SK-N-SH (cell line): ENCODE measurements at regions not wholly inside any gene's neighbourhood (a gene's known extent, or its start where the extent isn't known, plus 50 kb on each side); places are given as distances from the start of the nearest gene placed in this dataset.

Experiments
- EP300 ChIP-seq, 2 experiments: IDR thresholded peaks; 2 replicates each; pipeline versions ENCODE4 v1.4.0 to v1.6.1; 2012; ENCODE audit warnings: borderline replicate concordance in 1 of 2, low read depth in 1 of 2, low read length in 1 of 2
- GATA2 ChIP-seq: sonication (generic); formaldehyde crosslinking; IDR thresholded peaks from 2 replicates; pipeline ENCODE4 v1.5.0; 2020; ENCODE audit warnings: mild to moderate bottlenecking, missing genetic modification reagents
- MXI1 ChIP-seq: IDR thresholded peaks from 2 replicates; pipeline ENCODE4 v1.6.1; 2012; ENCODE audit warnings: mild to moderate bottlenecking, low read depth, low read length, improper control_type of control experiment
- REST ChIP-seq: IDR thresholded peaks from 2 replicates; pipeline ENCODE4 v1.6.1; 2012; ENCODE audit warnings: mild to moderate bottlenecking, low read depth, low read length, moderate library complexity
- USF1 ChIP-seq: IDR thresholded peaks from 2 replicates; pipeline ENCODE4 v1.4.0; 2012; ENCODE audit warnings: low read depth, borderline replicate concordance
- TF ChIP-seq, protein P1 (sequence below): fragments of 200-600 bp; sonication (generic); IDR thresholded peaks from 2 replicates; pipeline ENCODE4 v1.6.1; 2017; ENCODE audit warnings: antibody characterized with exemption, mild to moderate bottlenecking, moderate library complexity

DNA sequence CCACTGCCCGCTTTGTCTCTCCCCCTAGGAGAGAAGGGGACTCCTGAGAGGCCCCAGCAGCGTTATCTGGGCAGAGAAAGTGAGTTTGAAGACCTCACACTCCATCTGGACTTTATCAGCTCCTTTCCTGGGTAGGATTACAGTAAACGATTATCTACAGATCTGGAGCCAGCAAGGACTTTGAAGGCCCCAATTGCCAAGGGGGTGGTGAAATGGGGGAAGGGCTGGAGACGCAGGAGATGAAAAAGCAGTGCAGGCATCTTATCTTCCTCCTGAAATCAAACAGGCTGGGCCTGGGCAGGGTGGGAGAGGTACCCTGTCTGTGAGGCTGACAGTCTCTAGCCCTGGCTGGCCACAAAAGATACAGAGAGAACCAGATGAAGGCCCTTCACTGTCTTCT is 105.8 kb upstream of the MSX2 start:
- TF ChIP-seq, protein P1, sequence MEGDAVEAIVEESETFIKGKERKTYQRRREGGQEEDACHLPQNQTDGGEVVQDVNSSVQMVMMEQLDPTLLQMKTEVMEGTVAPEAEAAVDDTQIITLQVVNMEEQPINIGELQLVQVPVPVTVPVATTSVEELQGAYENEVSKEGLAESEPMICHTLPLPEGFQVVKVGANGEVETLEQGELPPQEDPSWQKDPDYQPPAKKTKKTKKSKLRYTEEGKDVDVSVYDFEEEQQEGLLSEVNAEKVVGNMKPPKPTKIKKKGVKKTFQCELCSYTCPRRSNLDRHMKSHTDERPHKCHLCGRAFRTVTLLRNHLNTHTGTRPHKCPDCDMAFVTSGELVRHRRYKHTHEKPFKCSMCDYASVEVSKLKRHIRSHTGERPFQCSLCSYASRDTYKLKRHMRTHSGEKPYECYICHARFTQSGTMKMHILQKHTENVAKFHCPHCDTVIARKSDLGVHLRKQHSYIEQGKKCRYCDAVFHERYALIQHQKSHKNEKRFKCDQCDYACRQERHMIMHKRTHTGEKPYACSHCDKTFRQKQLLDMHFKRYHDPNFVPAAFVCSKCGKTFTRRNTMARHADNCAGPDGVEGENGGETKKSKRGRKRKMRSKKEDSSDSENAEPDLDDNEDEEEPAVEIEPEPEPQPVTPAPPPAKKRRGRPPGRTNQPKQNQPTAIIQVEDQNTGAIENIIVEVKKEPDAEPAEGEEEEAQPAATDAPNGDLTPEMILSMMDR: no peak
- peak; percentile 97 for TF ChIP-seq GATA2 (CRISPR knock-in tag)
- TF ChIP-seq REST: no peak
- no peak for TF ChIP-seq USF1
- TF ChIP-seq EP300 (IDR thresholded peaks at IDR 0.05; ENCODE audit: borderline replicate concordance in 1 of 2, low read depth in 1 of 2, low read length in 1 of 2): peak in 1 of 2 experiments; percentile 88; a peak in 2 of 4 replicates
- TF ChIP-seq MXI1: no peak; the same call in 1 of the 2 replicates
